Upper lobe of left lung (tissue), 4 donors: ENCODE measurements at regions not wholly inside any gene's neighbourhood (a gene's known extent, or its start where the extent isn't known, plus 50 kb on each side); places are given as distances from the start of the nearest gene placed in this dataset.
"Not testable (repeated sequence)": the region's sequence is repeated elsewhere in the genome, so short reads cannot be mapped to it uniquely, and the experiment has no call there.

Source experiments
- POLR2A ChIP-seq, 4 donors: fragments of 450-650 bp; IDR thresholded peaks; one replicate each; pipeline ENCODE4 v1.5.1; 2016 to 2017; ENCODE audit warnings: antibody characterized with exemption in 4 of 4, mild to moderate bottlenecking in 2 of 4
- TF ChIP-seq, protein P1 (sequence below), 6 experiments: fragments of 450-650 bp in 4 of 6; fragments of 200-600 bp in 2 of 6; sonication (generic) in 2 of 6; IDR thresholded peaks; one replicate each; pipeline ENCODE4 v1.5.1; 2016 to 2019; ENCODE audit warnings: antibody characterized with exemption in 6 of 6

DNA sequence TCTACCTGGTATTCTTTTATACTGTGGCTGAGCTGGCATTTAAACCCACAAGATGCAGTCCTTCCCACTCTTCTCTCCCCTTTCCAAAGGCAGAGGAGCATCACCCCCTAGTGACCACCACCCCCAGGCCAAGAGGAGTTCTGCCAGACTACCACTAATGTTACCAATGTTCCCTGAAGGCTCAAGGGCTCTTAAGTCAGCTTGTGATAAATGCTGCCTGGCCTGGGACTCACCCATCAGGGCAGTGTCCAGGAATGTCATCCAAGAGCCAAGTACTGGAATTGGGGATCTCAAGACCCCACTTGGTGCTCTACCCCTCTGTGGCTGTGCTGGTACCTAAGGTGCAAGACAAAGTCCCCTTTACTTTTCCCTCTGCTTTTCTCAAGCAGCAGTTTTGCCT is 80.0 kb upstream of the EMB start:
- TF ChIP-seq, protein P1, sequence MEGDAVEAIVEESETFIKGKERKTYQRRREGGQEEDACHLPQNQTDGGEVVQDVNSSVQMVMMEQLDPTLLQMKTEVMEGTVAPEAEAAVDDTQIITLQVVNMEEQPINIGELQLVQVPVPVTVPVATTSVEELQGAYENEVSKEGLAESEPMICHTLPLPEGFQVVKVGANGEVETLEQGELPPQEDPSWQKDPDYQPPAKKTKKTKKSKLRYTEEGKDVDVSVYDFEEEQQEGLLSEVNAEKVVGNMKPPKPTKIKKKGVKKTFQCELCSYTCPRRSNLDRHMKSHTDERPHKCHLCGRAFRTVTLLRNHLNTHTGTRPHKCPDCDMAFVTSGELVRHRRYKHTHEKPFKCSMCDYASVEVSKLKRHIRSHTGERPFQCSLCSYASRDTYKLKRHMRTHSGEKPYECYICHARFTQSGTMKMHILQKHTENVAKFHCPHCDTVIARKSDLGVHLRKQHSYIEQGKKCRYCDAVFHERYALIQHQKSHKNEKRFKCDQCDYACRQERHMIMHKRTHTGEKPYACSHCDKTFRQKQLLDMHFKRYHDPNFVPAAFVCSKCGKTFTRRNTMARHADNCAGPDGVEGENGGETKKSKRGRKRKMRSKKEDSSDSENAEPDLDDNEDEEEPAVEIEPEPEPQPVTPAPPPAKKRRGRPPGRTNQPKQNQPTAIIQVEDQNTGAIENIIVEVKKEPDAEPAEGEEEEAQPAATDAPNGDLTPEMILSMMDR (IDR thresholded peaks at IDR 0.05), result not testable (repeated sequence)
- TF ChIP-seq POLR2A (IDR thresholded peaks at IDR 0.05), result not testable (repeated sequence)
